Coronary artery (tissue), 2 donors: ENCODE measurements at regions not wholly inside any gene's neighbourhood (a gene's known extent, or its start where the extent isn't known, plus 50 kb on each side); places are given as distances from the start of the nearest gene placed in this dataset.

Experiments used
- DNase-seq: peaks from one replicate; pipeline ENCODE4 v3.0.0-alpha.2; 2017; ENCODE audit warnings: low spot score
- H3K27ac ChIP-seq, 2 donors: fragments of 200-600 bp; sonication (generic); one replicate each; pipeline ENCODE4 v1.5.1; 2016 to 2019
- H3K4me3 ChIP-seq: fragments of 200-600 bp; sonication (generic); 2 replicates; pipeline ENCODE4 v1.5.1; 2016; ENCODE audit warnings: mild to moderate bottlenecking, moderate library complexity
- TF ChIP-seq, protein P1 (sequence below): fragments of 200-600 bp; sonication (generic); IDR thresholded peaks from one replicate; pipeline ENCODE4 v1.5.1; 2019; ENCODE audit warnings: antibody characterized with exemption

DNA sequence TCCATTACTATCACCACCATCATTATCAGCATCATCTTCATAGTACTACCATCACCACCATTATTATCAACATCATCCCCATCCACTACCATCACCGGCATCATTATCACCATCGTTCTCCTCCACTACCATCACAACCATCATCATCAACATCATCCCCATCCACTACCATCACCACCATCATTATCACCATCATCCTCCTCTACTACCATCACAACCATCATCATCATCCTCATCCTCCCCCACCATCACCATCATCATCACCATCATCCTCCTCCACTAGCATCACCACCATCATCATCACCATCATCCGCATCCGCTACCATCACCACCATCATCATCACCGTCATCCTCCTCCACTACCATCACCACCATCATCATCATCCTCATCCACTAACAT lies 639.8 kb upstream of the RBFOX1 start:
- H3K27ac ChIP-seq, result no peak overlapping the region
- TF ChIP-seq, protein P1, sequence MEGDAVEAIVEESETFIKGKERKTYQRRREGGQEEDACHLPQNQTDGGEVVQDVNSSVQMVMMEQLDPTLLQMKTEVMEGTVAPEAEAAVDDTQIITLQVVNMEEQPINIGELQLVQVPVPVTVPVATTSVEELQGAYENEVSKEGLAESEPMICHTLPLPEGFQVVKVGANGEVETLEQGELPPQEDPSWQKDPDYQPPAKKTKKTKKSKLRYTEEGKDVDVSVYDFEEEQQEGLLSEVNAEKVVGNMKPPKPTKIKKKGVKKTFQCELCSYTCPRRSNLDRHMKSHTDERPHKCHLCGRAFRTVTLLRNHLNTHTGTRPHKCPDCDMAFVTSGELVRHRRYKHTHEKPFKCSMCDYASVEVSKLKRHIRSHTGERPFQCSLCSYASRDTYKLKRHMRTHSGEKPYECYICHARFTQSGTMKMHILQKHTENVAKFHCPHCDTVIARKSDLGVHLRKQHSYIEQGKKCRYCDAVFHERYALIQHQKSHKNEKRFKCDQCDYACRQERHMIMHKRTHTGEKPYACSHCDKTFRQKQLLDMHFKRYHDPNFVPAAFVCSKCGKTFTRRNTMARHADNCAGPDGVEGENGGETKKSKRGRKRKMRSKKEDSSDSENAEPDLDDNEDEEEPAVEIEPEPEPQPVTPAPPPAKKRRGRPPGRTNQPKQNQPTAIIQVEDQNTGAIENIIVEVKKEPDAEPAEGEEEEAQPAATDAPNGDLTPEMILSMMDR, result no peak
- H3K4me3 ChIP-seq, result no peak overlapping the region
- DNase-seq, result no peak

DNA sequence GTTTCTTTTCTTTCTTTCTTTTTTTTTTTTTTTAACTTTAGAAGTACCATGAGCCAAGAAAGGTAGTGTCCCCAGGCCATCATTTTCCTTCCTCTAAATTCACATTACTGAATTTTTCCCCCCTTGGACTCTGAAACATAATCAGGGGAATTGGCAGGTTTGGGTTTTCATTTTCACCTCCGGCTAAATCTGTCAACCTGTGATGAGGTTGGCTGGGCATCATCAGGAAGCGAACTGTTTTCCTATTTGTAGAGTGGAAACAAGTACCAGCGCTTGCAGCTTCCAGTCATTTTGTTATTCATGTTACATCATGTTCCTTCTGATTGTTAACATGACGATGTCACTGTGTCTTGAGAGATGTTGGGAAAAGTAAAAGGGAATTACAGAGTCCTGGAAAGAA lies 641.9 kb upstream of the RBFOX1 start:
- no peak for DNase-seq
- no peak overlapping the region for H3K27ac ChIP-seq
- no peak overlapping the region for H3K4me3 ChIP-seq
- TF ChIP-seq, protein P1, result no peak

DNA sequence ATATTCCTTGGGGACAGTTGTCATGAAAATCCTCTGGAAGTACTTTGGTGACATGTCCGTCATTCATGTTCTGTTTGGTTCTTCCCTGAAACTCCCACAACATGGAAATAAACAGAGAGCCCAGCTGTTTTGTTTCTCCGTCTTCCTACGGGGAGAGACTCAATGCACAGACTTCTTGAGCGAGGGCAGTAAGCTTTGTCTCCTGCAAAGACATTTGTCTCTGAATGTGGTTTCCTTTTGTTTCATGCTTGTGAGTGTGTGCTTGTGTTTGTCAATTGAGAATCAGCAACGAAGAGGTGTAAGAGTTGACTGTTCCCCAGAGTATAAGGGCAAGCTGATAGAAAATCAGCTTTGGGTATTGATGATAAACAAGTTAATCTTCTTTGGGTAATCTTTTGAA lies 643.0 kb upstream of the RBFOX1 start:
- no peak for DNase-seq
- H3K4me3 ChIP-seq, result no peak overlapping the region
- TF ChIP-seq, protein P1, result no peak
- H3K27ac ChIP-seq, result no peak overlapping the region

DNA sequence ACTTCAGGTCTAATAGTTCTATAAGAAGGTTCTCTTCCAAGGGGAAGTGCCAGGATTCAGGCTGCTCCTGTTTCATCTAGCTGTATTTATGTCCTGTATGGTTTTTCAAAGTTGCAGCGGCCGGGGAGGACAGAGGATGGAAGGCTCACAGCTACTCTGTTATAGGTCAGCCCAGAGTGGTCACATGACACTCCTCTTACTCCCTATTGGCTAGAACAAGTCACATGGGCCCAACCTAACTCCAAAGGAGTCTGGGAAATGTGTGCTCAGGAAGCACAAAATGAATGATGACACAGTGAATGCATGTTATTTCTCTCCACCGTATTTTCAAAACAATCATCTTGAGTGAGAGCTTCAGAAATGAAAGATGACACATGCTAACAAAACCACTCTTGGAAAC lies 645.1 kb upstream of the RBFOX1 start:
- no peak for DNase-seq
- no peak overlapping the region for H3K27ac ChIP-seq
- no peak overlapping the region for H3K4me3 ChIP-seq
- TF ChIP-seq, protein P1, result no peak

DNA sequence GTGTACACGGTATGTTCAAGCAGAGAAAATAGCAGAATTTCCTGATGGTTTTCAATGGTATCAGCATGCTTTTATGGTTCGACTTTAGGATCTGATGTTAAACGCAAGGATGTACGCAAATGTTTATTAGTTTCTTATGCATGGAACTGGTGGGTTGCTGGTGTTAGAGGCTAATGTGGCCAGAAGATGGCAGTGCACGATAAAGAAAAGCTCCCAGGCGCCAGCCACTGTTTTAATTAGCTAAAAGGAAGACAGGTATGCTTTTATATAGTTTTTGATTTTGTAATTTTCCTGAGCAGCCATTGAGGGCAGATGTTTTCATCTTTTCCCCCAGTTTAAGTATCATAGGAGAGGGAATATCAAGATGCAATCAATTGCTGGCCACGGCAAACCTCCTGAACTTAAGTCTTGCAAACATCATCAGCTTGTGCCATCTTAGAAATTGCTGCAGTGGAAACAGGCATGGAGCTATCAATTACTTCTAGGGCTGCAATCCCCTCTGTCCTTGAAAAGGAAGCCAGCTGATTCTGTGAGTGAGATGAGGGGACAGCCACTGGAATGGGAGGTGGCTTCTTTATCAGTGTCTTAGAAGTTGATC lies 648.5 kb upstream of the RBFOX1 start:
- TF ChIP-seq, protein P1, result no peak
- Histone ChIP-seq H3K27ac (no peak overlapping the region), H3K4me3 (no peak overlapping the region)
- DNase-seq, result no peak

DNA sequence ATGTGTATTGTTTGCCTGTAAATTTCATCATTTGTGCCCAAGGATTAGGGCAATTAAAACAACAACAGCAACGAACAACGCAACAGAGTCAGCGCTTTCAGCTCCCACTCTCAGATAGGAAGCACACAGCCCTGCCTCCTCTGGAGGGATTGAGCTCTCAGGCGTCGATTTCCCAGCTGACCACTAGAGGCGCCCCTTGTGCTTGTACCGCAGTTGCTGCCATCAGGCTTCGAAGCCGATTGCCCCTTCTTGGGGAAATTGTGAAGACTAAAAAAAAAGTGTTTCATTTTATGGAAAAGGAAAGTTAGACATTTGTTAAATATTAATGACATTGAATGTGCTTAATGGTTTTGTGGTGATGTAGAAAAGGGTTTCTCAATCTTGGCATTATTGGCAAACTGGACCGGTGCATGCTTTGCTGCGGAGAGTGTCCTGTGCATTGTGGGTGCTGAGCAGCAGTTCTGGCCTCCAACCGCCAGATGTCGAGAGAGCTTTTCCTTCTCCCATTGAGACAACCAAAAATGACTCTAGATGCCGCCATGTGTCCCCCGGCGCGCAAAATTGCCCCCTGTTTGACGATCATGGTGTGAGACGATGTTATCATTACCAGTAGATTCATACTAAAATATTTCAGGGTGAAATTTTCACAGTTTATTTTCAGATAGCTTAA lies 650.4 kb upstream of the RBFOX1 start:
- TF ChIP-seq, protein P1, result no peak
- DNase-seq, result no peak
- Histone ChIP-seq H3K27ac (no peak overlapping the region), H3K4me3 (no peak overlapping the region)

DNA sequence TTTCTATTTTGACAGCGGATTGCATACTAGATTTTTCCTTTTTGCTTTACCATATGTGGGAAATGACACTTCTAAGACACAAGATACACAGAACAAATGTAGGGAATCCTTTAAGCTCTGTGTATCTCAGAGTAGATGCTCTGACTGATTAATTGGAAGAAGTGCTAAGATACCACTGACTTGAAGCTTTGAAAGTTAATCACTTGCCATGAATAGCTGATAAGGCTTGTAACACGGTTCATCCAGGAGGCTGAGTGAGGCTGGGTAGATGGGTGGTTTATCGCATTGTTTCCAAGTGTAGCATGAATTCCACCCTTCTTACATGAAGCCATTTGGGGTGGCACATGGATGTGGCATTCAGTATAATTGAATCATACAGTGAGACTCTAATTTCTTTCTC lies 654.1 kb upstream of the RBFOX1 start:
- Histone ChIP-seq H3K4me3 (no peak overlapping the region), H3K27ac (no peak overlapping the region)
- DNase-seq, result no peak
- TF ChIP-seq, protein P1, result no peak
